HK-2 (cell line): ENCODE measurements at regions not wholly inside any gene's neighbourhood (a gene's known extent, or its start where the extent isn't known, plus 50 kb on each side); places are given as distances from the start of the nearest gene placed in this dataset.
"Not testable (repeated sequence)": the region's sequence is repeated elsewhere in the genome, so short reads cannot be mapped to it uniquely, and the experiment has no call there.

ENCODE experiments used
- DNase-seq: peaks from one replicate; pipeline ENCODE4 v3.0.0-alpha.2; 2018; ENCODE audit not compliant: unreplicated experiment

GRCh38 chr6:144534180-144534579 lies 249.0 kb downstream of the UTRN start:
- no peak for DNase-seq

DNA sequence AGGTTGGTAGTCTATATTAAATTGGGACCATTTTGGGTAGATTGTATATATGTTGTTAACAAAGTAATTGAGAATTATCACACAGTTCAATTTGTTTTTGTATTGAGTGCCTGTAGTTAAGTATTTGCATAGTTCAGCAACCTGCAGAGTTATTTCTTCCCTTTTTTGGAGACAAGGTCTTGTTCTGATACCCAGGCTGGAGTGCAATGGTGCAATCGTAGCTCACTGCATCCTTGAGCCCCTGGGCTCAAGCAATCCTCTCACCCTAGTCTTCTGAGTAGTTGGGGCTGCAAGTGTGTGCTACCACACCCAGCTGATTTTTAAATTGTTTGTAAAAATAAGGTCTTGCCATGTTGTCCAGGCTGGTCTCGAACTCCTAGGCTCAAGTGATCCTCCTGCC lies 250.5 kb downstream of the UTRN start:
- no peak for DNase-seq

- DNase-seq, result no peak
Observed at GRCh38 chr6:144536079-144536478, 250.9 kb downstream of the UTRN start.

- peak; percentile 29 for DNase-seq
Observed at GRCh38 chr6:144543006-144543871, 258.1 kb downstream of the UTRN start.

DNA sequence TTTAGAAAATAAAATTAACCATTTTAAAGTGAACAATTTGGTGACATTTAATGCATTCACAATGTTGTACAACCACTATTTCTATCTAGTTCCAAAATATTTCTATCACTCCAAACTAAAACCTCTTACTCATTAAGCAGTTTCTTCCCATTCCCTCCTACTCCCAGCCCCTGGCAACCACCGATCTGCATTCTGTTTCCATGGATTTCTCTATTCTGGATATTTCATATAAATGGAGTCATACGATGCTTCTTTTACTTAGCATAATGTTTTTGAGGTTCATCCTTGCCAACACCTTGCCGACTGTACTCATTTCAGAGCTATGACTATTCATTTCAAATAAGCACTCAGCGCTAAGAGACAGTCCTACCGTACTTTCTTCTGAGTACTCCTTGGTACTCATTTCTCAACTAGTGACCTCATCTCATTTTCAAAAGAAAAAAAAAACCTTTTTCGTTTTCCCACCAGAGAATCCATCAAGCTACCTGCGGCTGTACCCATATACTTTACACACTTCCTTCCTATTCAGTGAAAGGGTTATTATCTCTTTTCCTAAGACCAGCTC lies 259.2 kb downstream of the UTRN start:
- no peak for DNase-seq

DNA sequence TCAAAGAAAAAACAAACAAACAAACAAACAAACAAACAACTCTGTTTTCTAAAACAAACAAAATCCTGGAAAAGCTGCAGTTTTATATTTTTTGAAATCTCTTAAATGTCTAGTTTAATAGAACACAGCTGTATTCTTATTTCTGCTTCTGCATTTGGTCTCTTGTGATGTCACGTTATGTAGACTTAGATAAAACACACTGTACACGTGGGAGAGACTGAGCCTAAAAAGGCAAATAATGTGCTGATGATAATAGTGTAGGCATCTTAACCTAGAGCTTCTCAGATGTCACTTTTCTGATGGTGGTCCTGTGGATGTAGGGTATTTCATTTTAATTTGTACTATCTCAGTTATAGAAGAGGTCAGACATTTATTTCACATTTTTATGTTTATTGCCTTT lies 261.7 kb downstream of the UTRN start:
- no peak for DNase-seq

GRCh38 chr6:144547409-144547808 lies 262.3 kb downstream of the UTRN start:
- DNase-seq, result no peak

DNA sequence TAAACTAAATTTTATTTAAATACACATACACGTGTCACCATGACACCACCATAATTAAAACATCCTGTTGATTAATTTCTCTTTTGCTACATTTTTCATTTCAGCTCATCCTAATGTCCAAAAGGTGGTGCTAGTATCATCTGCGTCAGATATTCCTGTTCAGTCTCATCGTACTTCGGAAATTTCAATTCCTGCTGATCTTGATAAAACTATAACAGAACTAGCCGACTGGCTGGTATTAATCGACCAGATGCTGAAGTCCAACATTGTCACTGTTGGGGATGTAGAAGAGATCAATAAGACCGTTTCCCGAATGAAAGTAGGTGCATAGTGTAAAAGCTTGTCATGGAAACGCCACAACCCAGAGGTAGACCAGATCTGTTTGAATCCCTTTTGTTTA lies 263.4 kb downstream of the UTRN start:
- no peak for DNase-seq

DNA sequence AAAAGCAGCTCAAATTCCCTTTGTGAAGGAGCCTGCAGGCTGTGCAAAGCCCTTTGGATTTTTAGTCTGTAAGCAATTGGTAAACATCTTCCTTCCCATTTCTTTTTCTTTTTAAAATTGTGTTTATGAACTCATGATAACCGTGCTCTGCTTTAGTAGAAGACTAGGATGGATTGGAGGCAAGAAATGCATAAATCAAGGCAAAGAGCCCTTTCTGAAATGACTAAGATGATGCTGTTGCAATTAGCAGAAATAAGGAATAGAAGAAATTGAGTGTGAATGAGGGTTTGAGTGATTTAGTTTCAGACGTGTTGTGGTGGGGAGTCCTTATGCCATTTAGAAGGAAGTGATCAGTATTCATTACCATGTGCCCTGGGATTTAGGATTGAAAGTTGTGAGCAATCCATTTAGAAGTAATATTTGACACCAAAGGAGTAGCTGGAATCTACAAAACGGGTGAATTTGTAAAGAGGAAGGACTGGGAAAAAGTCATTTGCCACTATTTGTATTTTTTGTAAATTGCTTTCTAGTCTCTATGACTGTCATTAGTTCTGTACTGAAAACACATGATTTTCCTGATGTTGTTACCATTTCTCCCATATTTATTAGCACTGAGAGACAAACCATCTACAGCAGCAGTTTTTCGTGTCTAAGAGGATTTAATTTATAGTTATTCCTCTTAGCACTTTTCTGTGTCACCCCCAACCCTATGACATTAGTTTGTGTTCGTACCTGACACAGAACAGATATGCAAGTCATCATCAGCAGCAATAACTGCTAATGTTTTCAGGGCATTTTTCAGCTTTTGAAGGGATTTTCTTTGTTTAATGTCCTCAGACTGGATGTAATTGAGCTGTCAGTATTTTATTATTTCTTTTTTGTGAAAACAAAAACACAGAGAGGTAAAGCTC lies 265.0 kb downstream of the UTRN start:
- DNase-seq, result no peak

GRCh38 chr6:144551339-144551738 lies 266.2 kb downstream of the UTRN start:
- no peak for DNase-seq

DNA sequence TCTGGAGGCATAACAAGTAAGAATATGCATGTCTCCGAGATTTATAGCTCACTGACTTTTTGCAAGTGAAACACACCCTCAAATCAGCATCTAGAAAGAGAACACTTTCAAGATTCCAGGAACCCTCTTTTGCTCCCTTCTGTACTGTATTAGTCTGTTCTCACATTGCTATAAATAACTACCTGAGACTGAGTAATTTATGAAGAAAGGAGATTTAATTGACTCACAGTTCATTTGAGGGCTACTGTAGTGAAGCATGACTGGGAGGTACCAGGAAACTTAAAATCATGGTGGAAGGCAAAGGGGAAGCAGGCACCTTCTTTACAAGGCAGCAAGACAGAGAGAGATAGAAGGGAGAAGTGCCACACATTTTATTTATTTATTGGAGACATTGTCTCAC lies 269.9 kb downstream of the UTRN start:
- DNase-seq, result no peak

DNA sequence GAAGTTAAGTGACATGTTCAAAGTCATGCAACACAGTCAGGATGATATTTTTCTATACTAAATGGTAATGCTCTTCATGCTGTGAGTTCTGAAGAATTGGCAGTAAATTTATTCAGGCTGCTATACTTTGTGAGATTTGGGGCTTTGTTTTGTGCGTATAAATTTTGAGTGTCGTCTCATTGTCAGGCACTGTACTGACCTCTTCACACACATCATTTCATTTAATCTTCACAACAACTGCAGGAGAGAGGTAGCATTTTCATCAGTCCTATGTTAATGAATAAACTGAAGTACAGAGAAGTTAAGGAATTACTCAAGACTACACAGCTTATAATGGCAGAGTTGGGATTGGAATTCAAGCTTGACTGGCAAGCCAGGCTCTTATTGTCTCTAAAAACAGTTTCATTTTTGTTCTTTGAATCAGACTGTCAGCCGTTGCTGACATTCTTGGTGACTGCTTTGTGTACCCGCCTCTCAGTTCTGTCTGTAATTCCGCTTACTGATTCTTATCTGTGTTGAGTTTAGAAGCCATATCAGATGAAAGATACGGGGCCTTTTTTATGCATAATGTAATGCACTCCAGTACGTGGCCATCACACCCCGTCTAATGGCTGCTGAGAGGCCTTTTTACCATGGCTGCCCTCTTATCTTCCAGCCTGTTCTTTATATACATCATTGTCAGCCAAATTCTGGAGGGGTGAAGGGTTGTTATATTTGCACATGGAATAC lies 274.9 kb downstream of the UTRN start:
- DNase-seq, result no peak

DNA sequence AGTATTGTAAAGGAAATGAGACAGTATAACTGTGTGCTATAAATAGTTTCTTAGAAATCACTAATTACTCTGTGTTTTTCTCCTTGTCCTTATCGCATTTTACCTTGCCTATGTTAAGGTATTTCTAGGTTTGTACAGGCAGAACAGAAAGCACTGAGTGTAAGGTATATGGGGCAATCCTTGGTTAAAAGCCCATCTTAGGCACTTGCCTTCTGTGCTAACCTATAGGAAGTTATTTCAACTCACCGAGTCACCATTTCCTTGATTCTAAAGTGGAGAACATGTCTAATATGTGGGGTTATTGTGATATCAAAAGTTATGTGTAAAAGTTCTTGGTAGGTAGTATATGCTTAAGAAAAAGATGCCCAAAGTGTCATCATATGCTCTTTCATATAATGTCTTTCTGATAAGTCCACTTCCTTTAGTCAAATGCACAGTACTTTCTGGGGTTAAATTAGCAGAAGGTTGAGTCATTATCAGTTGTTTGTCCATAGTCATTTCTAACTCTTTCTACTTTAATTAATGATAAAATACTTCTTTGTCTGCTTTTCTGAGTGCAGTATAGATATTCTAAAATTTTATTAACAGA lies 276.4 kb downstream of the UTRN start:
- DNase-seq, result no peak

DNA sequence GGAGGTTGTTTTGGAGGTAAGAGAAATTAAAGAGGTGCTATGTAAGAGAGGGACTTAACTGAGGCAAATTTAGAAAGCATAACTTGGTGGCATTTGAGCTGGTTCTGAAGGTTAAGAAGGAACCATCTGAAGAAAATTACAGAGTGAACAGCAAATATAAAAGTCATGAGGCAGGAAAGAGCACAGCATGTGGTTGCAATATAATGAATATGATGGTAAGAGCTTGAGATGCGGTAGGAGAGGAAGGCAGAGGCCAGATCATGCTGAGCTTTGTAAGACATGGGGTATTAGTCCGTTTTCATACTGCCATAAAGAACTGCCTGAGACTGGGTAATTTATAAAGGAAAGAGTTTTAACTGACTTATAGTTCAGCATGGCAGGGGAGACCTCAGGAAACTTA lies 279.1 kb downstream of the UTRN start:
- DNase-seq, result no peak

DNA sequence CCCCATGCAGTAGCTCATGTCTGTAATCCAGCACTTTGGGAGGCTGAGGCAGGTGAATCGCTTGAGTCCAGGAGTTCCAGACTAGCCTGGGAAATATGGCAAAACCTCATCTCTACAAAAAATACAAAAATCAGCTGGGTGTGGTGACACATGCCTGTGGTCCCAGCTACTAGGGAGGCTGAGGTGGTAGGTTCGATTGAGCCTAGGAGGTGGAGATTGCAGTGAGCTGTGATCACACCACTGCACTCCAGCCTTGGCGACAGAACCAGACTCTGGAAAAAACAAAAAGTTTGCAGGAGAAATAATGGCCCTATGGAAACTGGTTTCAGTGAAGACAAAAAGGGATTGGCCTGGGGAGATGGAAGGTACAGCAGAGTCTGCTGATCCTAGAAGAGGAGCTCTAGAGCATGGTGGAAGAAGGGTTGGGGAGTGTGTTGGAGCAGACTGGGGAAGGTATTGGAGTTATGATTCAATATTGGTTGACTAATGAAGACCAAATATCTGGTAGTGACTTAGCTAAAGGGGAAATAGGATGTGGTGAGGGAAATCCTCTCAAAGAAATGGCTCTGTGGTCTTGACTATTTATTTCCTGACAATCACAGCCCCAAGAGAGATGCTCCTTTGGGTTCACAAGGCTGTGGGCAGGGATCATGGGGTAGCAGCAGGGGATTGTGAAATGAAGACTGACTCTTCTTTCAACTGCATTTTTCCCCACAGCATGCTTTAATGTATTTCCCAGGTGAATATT lies 281.9 kb downstream of the UTRN start:
- no peak for DNase-seq

DNA sequence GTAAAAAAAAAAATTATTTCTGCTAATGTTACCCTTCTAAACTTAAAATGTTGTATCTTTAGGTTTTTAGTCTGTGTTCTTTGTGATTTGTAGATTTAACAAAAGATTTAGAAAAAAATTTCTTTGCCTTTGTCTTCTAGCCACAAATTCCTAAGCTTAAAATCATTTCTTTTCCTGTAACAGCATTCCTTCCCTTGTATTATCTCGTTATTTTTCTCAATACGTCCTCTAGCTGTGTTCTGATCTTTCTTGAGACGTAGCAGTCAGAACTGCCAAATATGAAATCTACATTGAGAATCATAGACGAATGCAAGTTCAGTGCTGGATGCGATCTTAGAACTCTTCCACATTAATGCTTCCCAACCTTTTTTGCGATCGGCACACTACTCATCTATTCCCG lies 283.1 kb downstream of the UTRN start:
- DNase-seq, result no peak

- not testable (repeated sequence) for DNase-seq
Observed at GRCh38 chr6:144572541-144572940, 287.4 kb downstream of the UTRN start.

- no peak for DNase-seq
Observed at GRCh38 chr6:144574796-144575195, 289.7 kb downstream of the UTRN start.

DNA sequence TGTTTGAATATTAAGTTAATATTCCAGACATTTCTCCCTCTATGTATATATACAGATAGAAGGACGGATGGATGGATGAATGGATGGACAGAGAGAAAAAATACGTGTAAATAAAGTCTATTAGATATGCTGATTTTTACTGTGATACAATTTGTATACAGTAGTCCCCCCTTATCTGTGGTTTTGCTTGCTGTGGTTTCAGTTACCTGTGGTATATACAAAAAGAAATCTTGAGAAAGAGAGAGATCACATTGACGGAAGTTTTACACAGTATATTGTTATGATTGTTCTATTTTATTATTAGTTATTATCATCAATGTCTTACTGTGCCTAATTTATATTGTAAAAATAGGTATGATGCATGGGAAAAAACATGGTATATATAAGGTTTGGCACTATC lies 290.2 kb downstream of the UTRN start:
- DNase-seq, result no peak

DNA sequence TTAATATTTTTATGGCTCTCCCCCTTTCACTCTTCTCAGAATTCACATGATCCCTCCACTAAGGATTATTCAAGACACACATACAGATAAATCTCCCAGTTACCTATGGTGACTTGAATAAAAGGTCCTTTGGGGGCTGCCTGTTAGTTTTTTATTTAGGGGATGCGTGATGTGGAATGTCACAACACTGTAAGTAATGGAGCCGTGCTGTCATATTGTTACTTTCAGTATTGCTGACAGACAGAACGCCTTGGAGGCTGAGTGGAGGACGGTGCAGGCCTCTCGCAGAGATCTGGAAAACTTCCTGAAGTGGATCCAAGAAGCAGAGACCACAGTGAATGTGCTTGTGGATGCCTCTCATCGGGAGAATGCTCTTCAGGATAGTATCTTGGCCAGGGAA lies 291.7 kb downstream of the UTRN start:
- DNase-seq, result no peak
